ENCODE measurements at regions not wholly inside any gene's neighbourhood (a gene's known extent, or its start where the extent isn't known, plus 50 kb on each side); places are given as distances from the start of the nearest gene placed in this dataset.

DNA sequence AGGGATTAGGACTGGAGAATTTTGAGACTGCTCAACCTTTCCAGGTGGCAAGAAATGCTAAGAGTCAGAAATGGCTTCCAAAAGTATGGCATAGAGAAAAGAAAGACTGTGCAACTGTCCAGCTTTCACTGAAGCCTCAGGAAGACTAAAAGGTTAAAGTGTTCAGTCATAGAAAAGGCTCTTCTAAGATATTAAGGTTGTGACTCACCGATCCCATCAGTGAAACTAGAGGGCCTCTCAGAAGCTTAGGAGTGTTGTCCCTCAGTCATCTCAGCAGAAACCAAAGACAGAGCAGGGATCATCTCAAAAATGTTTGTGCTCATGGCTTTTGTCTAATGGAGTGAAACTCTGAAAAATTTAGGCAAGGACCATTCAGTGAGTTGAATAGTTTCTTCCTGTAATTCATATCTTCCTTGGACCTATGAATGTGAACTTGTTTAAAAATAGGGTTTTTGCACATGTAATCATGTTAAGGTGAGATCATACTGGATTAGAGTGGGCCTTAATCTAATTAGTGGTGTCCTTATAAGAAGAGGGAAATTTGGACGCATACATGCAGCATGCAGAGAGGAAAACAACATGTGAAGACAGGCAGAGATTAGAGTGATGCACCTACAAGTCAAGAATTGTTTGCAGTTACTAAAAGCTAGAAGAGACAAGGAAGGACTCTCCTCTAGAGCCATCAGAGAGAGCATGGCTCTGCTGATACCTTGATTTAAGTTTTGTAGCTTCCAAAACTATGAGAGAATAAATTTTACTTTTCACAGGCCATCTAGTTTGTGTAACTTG lies 71.3 kb downstream of the RPE65 start:
- DNase-seq (ENCODE audit: insufficient read length, low spot score) = no peak
- TF ChIP-seq, protein P1, sequence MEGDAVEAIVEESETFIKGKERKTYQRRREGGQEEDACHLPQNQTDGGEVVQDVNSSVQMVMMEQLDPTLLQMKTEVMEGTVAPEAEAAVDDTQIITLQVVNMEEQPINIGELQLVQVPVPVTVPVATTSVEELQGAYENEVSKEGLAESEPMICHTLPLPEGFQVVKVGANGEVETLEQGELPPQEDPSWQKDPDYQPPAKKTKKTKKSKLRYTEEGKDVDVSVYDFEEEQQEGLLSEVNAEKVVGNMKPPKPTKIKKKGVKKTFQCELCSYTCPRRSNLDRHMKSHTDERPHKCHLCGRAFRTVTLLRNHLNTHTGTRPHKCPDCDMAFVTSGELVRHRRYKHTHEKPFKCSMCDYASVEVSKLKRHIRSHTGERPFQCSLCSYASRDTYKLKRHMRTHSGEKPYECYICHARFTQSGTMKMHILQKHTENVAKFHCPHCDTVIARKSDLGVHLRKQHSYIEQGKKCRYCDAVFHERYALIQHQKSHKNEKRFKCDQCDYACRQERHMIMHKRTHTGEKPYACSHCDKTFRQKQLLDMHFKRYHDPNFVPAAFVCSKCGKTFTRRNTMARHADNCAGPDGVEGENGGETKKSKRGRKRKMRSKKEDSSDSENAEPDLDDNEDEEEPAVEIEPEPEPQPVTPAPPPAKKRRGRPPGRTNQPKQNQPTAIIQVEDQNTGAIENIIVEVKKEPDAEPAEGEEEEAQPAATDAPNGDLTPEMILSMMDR (IDR thresholded peaks at IDR 0.05; ENCODE audit: insufficient read depth, missing control alignments) = no peak
- FAIRE-seq = no peak

DNA sequence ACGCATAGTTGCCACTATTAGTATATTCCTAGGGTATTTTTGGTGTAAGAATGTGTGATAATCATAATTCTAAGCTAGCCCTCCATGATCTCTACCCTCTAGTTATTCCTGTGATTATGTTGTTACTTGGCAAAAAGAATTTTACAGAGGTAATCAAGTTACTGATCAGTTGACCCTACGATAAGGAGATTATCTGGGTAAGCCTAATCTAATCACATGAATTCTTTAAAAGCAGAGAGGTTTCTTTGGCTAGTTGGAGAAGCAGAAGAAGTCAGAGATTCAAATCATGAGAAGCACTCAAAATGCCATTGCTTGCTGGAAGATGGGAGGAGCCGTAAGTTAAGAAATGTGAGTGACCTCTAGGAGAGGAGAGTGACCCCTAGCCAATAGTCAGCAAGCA lies 72.7 kb downstream of the RPE65 start:
- DNase-seq (ENCODE audit: insufficient read length, low spot score) (no peak), FAIRE-seq (no peak)
- TF ChIP-seq, protein P1 (IDR thresholded peaks at IDR 0.05; ENCODE audit: insufficient read depth, missing control alignments) = no peak

DNA sequence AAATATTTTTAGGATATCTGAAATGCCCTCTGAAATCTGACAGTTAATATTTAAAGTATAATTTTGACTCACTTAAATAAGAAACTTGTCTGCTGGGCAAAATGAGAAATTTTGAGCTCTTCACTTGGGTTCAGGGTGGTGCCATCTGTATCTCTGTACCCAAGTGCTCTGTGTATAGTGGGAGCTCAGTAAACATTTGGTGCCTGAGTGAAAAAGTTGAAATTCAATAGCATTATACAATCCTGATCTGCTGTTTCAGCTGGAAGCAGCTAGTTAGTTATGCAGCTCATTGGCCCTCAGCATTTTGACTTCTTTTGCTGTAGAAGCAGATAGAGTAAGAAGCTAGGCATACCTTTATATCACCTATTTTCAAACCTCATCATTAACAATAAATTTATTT lies 73.3 kb downstream of the RPE65 start:
- DNase-seq (ENCODE audit: insufficient read length, low spot score) (no peak), FAIRE-seq (no peak)

DNA sequence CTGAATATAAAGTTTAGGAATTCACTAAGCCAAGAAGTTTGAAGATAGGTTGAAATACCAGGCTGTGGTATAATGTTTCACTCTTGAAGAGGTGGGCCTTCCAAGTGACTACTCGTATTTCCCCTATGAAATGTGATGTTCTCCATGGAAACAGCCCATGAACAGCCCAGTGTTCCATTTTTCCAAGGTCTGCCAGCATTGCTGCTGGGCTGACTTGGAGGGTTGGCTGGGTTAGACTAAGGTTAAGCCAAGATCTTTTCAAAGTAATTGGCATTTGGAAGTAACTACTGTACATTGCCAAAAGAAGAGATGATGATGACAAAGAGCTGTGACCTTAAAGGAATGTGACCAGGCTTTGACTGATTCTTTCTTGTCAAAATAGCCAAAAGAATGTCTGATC lies 73.8 kb downstream of the RPE65 start:
- TF ChIP-seq, protein P1 (IDR thresholded peaks at IDR 0.05; ENCODE audit: insufficient read depth, missing control alignments) = no peak
- DNase-seq (ENCODE audit: insufficient read length, low spot score) = no peak
- FAIRE-seq = no peak

More for the DNA sequence above, 73.3 kb downstream of the RPE65 start:
- TF ChIP-seq, protein P1 (IDR thresholded peaks at IDR 0.05; ENCODE audit: insufficient read depth, missing control alignments) = no peak

DNA sequence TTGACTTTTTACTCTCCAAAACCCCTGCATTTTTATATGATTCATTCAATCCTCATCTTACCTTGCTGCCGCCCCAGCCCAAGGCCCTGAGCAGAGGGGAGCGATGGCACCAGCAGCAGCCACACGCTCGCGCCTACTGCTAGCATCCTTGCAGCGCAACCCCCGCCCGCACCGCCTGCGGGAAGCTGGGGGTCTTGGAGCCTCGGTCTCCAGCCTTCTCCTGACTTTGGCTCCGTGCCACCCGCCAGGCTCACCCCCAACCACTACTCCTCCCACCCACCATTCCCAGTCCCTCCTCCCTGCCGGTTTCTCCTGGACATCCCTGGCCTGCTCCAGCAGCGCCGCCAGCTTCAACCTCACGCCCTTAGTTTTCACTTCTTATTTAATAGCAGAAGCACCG lies 76.6 kb downstream of the RPE65 start:
- FAIRE-seq (no peak), DNase-seq (ENCODE audit: insufficient read length, low spot score) (no peak)
- TF ChIP-seq, protein P1 (IDR thresholded peaks at IDR 0.05; ENCODE audit: insufficient read depth, missing control alignments) = no peak

DNA sequence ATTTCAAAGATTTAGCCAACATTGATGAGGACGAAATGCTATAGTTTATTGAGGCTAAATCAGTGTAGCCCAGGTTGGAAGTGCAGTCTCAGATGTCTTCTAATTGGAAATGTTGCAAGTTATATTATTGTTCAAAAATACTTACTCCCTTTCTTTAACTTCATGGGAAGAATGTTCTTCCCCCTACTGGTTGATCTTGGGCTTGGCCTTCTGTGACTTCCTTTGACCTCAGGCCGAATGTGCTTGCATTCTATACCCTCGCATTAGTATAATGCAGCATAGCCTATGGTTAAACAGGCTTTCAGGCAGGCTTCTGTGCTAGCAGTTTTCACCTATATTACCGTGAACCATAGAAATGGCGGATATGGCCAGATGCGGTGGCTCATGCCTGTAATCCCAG lies 77.3 kb downstream of the RPE65 start:
- TF ChIP-seq, protein P1 (IDR thresholded peaks at IDR 0.05; ENCODE audit: insufficient read depth, missing control alignments) = no peak
- DNase-seq (ENCODE audit: insufficient read length, low spot score) (no peak), FAIRE-seq (no peak)
